ENCODE measurements at regions not wholly inside any gene's neighbourhood (a gene's known extent, or its start where the extent isn't known, plus 50 kb on each side); places are given as distances from the start of the nearest gene placed in this dataset.

GRCh38 chr3:148360051-148360450 lies 337.7 kb upstream of the AGTR1 start:
- Histone ChIP-seq H3K36me3 (ENCODE audit: insufficient read depth, low read length, poor library complexity, severe bottlenecking) (no peaks in the 10 kb centered on the region), H3K27me3 (replicated peaks; ENCODE audit: insufficient read depth, low read depth, low read length, poor library complexity) (no peaks in the 10 kb centered on the region), H3K9me3 (ENCODE audit: low read depth, low read length, poor library complexity, severe bottlenecking) (no peaks in the 10 kb centered on the region), H3K4me3 (ENCODE audit: low read depth, low read length, poor library complexity, severe bottlenecking) (no peak overlapping the region), H3K27ac (ENCODE audit: low read depth, low read length, poor library complexity, severe bottlenecking) (no peak overlapping the region), H3K4me1 (ENCODE audit: insufficient read depth, low read length, poor library complexity, severe bottlenecking) (no peaks in the 10 kb centered on the region)
- no TSS peak for BruUV-seq (replicated peaks)
- TF ChIP-seq CTCF (conservative IDR thresholded peaks at IDR 0.05; ENCODE audit: low read depth, low read length), result no peak
- no peak for TF ChIP-seq EZH2 (IDR thresholded peaks at IDR 0.05; ENCODE audit: borderline replicate concordance, low read depth, low read length, poor library complexity, severe bottlenecking)
- POLR2A ChIA-PET (ENCODE audit: low non-redundant PET), result no interaction called here
- DNase-seq (ENCODE audit: low spot score), result no peak
- intact Hi-C loops (cut with micrococcal nuclease; ENCODE audit: unreplicated experiment), result loop anchor here (10.0 kb wide), 2 partner anchors 285 to 975 kb away; no protein-coding TSS in a partner anchor
- CTCF ChIA-PET, result no interaction called here

GRCh38 chr3:148366743-148367410 lies 330.8 kb upstream of the AGTR1 start:
- peak; percentile 44; the same call in 1 of the 2 replicates for TF ChIP-seq CTCF (conservative IDR thresholded peaks at IDR 0.05; ENCODE audit: low read depth, low read length)
- TF ChIP-seq EZH2 (IDR thresholded peaks at IDR 0.05; ENCODE audit: borderline replicate concordance, low read depth, low read length, poor library complexity, severe bottlenecking), result no peak
- Histone ChIP-seq H3K9me3 (ENCODE audit: low read depth, low read length, poor library complexity, severe bottlenecking) (no peaks in the 10 kb centered on the region), H3K27ac (ENCODE audit: low read depth, low read length, poor library complexity, severe bottlenecking) (no peak overlapping the region), H3K4me3 (ENCODE audit: low read depth, low read length, poor library complexity, severe bottlenecking) (no peak overlapping the region), H3K27me3 (replicated peaks; ENCODE audit: insufficient read depth, low read depth, low read length, poor library complexity) (no peaks in the 10 kb centered on the region), H3K4me1 (ENCODE audit: insufficient read depth, low read length, poor library complexity, severe bottlenecking) (no peaks in the 10 kb centered on the region), H3K36me3 (ENCODE audit: insufficient read depth, low read length, poor library complexity, severe bottlenecking) (no peaks in the 10 kb centered on the region)
- CTCF ChIA-PET, result no interaction called here
- intact Hi-C loops (cut with micrococcal nuclease; ENCODE audit: unreplicated experiment), result loop anchor here (5.0 to 10.0 kb wide), 3 partner anchors 60 to 982 kb away; no protein-coding TSS in a partner anchor
- no TSS peak for BruUV-seq (replicated peaks)
- peak; percentile 35 for DNase-seq (ENCODE audit: low spot score)
- POLR2A ChIA-PET (ENCODE audit: low non-redundant PET), result interaction anchor here (0.6 kb wide), 1 partner anchor 14 kb away, joined by 3 read pairs; no protein-coding TSS in a partner anchor

GRCh38 chr3:148367756-148368155 lies 329.9 kb upstream of the AGTR1 start:
- BruUV-seq (replicated peaks), result no TSS peak
- no peak for DNase-seq (ENCODE audit: low spot score)
- TF ChIP-seq EZH2 (IDR thresholded peaks at IDR 0.05; ENCODE audit: borderline replicate concordance, low read depth, low read length, poor library complexity, severe bottlenecking), result no peak
- TF ChIP-seq CTCF (conservative IDR thresholded peaks at IDR 0.05; ENCODE audit: low read depth, low read length), result no peak
- H3K36me3 ChIP-seq (ENCODE audit: insufficient read depth, low read length, poor library complexity, severe bottlenecking), result no peaks in the 10 kb centered on the region
- no peaks in the 10 kb centered on the region for H3K4me1 ChIP-seq (ENCODE audit: insufficient read depth, low read length, poor library complexity, severe bottlenecking)
- no peaks in the 10 kb centered on the region for H3K9me3 ChIP-seq (ENCODE audit: low read depth, low read length, poor library complexity, severe bottlenecking)
- ChIA-PET POLR2A (ENCODE audit: low non-redundant PET) (no interaction called here), CTCF (no interaction called here)
- intact Hi-C loops (cut with micrococcal nuclease; ENCODE audit: unreplicated experiment), result loop anchor here (5.0 to 10.0 kb wide), 3 partner anchors 60 to 983 kb away; no protein-coding TSS in a partner anchor
- no peaks in the 10 kb centered on the region for H3K27me3 ChIP-seq (replicated peaks; ENCODE audit: insufficient read depth, low read depth, low read length, poor library complexity)
- no peak overlapping the region for H3K27ac ChIP-seq (ENCODE audit: low read depth, low read length, poor library complexity, severe bottlenecking)
- no peak overlapping the region for H3K4me3 ChIP-seq (ENCODE audit: low read depth, low read length, poor library complexity, severe bottlenecking)

Measured in A673 (cell line).